Endothelial cell of umbilical vein (primary cell): ENCODE measurements at regions not wholly inside any gene's neighbourhood (a gene's known extent, or its start where the extent isn't known, plus 50 kb on each side); places are given as distances from the start of the nearest gene placed in this dataset.

Experiments used
- BruUV-seq: library from RNA; stranded (reverse); fragments of 400-500 nt; replicated peaks from 2 replicates; lab custom pipeline; 2021; lab: Mats Ljungman, UMichigan
- CTCF ChIA-PET: fragments of 300-600, 350-600 bp; sonication (Branson Sonifier 250); formaldehyde crosslinking; loops from one replicate; lab custom pipeline; 2021; ENCODE audit warnings: antibody characterized with exemption, inconsistent platforms; lab: Charles Lee
- POLR2A ChIA-PET: fragments of 300-600, 350-600 bp; sonication (Branson Sonifier 250); formaldehyde crosslinking; loops from one replicate; lab custom pipeline; 2021; ENCODE audit warnings: antibody characterized with exemption, inconsistent platforms; lab: Charles Lee
- DNase-seq: peaks from one replicate; pipeline ENCODE4 v3.0.0-alpha.2; 2011; ENCODE audit warnings: low read depth, low spot score
- FAIRE-seq: peaks from 2 replicates; lab custom pipeline; 2011; peaks lifted over from hg19 to GRCh38; lab: Jason Lieb, UNC
- H2AFZ ChIP-seq: 2 replicates; pipeline ENCODE4 v1.6.0; 2012; ENCODE audit warnings: low read depth, low read length, control low read depth, inconsistent platforms
- H3K27ac ChIP-seq: 2 replicates; pipeline ENCODE4 v1.5.1; 2011; ENCODE audit warnings: low read depth, mild to moderate bottlenecking, control low read depth, low read length, moderate library complexity; ENCODE audit not compliant: insufficient read depth
- H3K27me3 ChIP-seq, 2 experiments: 2 replicates each; pipeline versions ENCODE4 v1.6.0 to v1.6.1; 2011; ENCODE audit warnings: low read length in 2 of 2, mixed read lengths in 1 of 2; ENCODE audit not compliant: control insufficient read depth in 2 of 2, insufficient read depth in 2 of 2
- H3K36me3 ChIP-seq, 2 experiments: 2 replicates in 1 of 2; 3 replicates in 1 of 2; pipeline ENCODE4 v1.5.1; 2011; ENCODE audit warnings: low read length in 2 of 2, mild to moderate bottlenecking in 1 of 2, moderate library complexity in 1 of 2; ENCODE audit not compliant: control insufficient read depth in 2 of 2, insufficient read depth in 2 of 2; ENCODE audit errors: extremely low read depth in 1 of 2
- H3K4me1 ChIP-seq: 3 replicates; pipeline ENCODE4 v1.5.1; 2011; ENCODE audit warnings: mild to moderate bottlenecking, low read length; ENCODE audit not compliant: control insufficient read depth, insufficient read depth; ENCODE audit errors: extremely low read depth
- H3K4me2 ChIP-seq: 2 replicates; pipeline ENCODE4 v1.6.1; 2011; ENCODE audit warnings: low read length, control low read depth, mixed read lengths; ENCODE audit not compliant: insufficient read depth
- H3K4me3 ChIP-seq, 3 experiments: fragments of 200-600 bp in 1 of 3; sonication (generic), shearing (Covaris generic) in 1 of 3; replicated peaks in 1 of 3; 2 replicates each; pipeline ENCODE4 v1.5.1; 2011 to 2016; ENCODE audit warnings: control low read depth in 3 of 3, low read length in 3 of 3, mild to moderate bottlenecking in 2 of 3, inconsistent platforms in 1 of 3, low read depth in 1 of 3, moderate library complexity in 1 of 3; ENCODE audit not compliant: insufficient read depth in 1 of 3
- H3K79me2 ChIP-seq: 2 replicates; pipeline ENCODE4 v1.6.0; 2012; ENCODE audit warnings: low read length, inconsistent platforms; ENCODE audit not compliant: control insufficient read depth, insufficient read depth
- H3K9ac ChIP-seq: replicated peaks from 2 replicates; pipeline ENCODE3; 2011; ENCODE audit warnings: low read length, control low read depth; ENCODE audit not compliant: insufficient read depth; ENCODE audit errors: extremely low read depth
- H3K9me1 ChIP-seq: replicated peaks from 3 replicates; pipeline ENCODE4 v1.6.0; 2011; ENCODE audit warnings: mild to moderate bottlenecking, low read length; ENCODE audit not compliant: control insufficient read depth, insufficient read depth; ENCODE audit errors: extremely low read depth
- H3K9me3 ChIP-seq: replicated peaks from 2 replicates; pipeline ENCODE4 v1.5.1; 2012; ENCODE audit warnings: low read length, inconsistent platforms; ENCODE audit not compliant: control insufficient read depth, insufficient read depth
- H4K20me1 ChIP-seq: replicated peaks from 2 replicates; pipeline ENCODE3; 2011; ENCODE audit warnings: mild to moderate bottlenecking, low read length; ENCODE audit not compliant: control insufficient read depth, insufficient read depth; ENCODE audit errors: extremely low read depth
- FOS ChIP-seq: IDR thresholded peaks from 2 replicates; pipeline ENCODE4 v1.6.1; 2011; ENCODE audit warnings: mild to moderate bottlenecking, low read length, moderate library complexity, borderline replicate concordance; ENCODE audit not compliant: insufficient read depth
- GATA2 ChIP-seq: IDR thresholded peaks from 2 replicates; pipeline ENCODE4 v1.7.0; 2011; ENCODE audit warnings: low read depth, mild to moderate bottlenecking, moderate library complexity, mixed read lengths, low read length; ENCODE audit not compliant: insufficient read length, insufficient read depth
- JUN ChIP-seq: IDR thresholded peaks from 2 replicates; pipeline ENCODE4 v1.6.1; 2011; ENCODE audit warnings: borderline replicate concordance, low read depth; ENCODE audit not compliant: insufficient read length, insufficient read depth
- MYC ChIP-seq: IDR thresholded peaks from one replicate; pipeline ENCODE4 v1.6.1; 2011; ENCODE audit warnings: mild to moderate bottlenecking, low read depth, low read length
- POLR2A ChIP-seq: IDR thresholded peaks from 2 replicates; pipeline ENCODE4 v1.6.1; 2012; ENCODE audit warnings: low read depth, mild to moderate bottlenecking, control low read depth, low read length
- POLR2AphosphoS5 ChIP-seq: IDR thresholded peaks from 2 replicates; pipeline ENCODE4 v1.6.1; 2012; ENCODE audit warnings: low read depth, mild to moderate bottlenecking, control low read depth, low read length, moderate library complexity; ENCODE audit not compliant: insufficient read depth
- dilution Hi-C: fragments of 300-500 bp; cut with MboI; formaldehyde crosslinking; loops from one replicate; pipeline ENCODE4 v1.15.0; 2019; ENCODE audit warnings: low sequenced_read_pairs; ENCODE audit not compliant: extremely low pct_ligation_motif_present
- intact Hi-C: fragments of 100-400 bp; cut with micrococcal nuclease; formaldehyde crosslinking; loops from one replicate; pipeline ENCODE4 v1.10.0; 2022
- TF ChIP-seq, protein P1 (sequence below), 2 donors: IDR thresholded peaks; 1 replicate in 1 of 2; 2 replicates in 1 of 2; pipeline ENCODE4 v1.5.1; 2011; ENCODE audit warnings: low read length in 2 of 2, mild to moderate bottlenecking in 2 of 2, moderate library complexity in 2 of 2, control low read depth in 1 of 2, inconsistent platforms in 1 of 2, low read depth in 1 of 2; ENCODE audit not compliant: insufficient read depth in 1 of 2; ENCODE audit errors: extremely low read depth in 1 of 2
- TF ChIP-seq, protein P2 (sequence below): IDR thresholded peaks from 2 replicates; pipeline ENCODE4 v1.6.1; 2011; ENCODE audit not compliant: insufficient read depth, insufficient read length

DNA sequence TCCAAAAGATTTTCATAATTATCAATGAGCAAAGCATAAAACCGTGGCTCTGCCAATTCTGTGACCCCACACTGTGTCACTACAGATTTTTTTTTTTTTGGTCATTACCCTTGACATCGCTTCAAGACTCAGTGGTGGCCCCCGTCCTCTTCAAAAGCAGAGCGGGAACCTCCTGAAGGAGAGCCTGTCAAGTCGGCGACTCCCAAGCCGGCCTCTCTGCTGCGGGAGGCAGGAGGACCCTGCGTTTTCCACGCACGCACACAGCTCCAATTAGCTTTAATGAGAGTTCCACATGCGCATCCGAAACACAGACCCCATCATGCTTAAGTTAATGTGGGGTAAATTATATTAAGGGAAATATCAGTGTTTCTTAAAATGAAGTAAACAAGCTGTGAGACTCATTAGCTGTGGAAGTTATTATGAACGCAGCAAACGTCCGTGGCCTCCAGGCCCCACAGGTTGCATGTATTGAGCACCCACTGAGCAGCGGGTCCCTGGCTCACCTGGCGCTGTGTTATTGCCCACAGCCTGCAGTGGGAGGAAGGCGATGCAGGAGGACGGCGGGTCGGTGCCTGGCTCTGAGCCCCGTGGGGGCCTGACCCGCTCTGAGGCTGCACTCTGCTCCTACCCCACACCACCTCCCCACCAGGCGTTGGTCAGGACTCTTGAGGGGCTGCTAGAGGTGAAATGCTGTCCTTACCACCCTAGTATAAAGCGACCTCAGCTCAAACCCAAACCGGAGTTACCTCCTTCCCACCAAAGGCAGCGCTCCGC lies 181.0 kb upstream of the SALL3 start:
- CTCF ChIA-PET = no interaction called here
- BruUV-seq = no TSS peak
- POLR2A ChIA-PET = no interaction called here
- FAIRE-seq (no peak), DNase-seq (no peak)
- no peak overlapping the region for H2AFZ ChIP-seq
- TF ChIP-seq FOS = no peak
- TF ChIP-seq POLR2A = no peak
- TF ChIP-seq JUN = no peak
- TF ChIP-seq, protein P1, sequence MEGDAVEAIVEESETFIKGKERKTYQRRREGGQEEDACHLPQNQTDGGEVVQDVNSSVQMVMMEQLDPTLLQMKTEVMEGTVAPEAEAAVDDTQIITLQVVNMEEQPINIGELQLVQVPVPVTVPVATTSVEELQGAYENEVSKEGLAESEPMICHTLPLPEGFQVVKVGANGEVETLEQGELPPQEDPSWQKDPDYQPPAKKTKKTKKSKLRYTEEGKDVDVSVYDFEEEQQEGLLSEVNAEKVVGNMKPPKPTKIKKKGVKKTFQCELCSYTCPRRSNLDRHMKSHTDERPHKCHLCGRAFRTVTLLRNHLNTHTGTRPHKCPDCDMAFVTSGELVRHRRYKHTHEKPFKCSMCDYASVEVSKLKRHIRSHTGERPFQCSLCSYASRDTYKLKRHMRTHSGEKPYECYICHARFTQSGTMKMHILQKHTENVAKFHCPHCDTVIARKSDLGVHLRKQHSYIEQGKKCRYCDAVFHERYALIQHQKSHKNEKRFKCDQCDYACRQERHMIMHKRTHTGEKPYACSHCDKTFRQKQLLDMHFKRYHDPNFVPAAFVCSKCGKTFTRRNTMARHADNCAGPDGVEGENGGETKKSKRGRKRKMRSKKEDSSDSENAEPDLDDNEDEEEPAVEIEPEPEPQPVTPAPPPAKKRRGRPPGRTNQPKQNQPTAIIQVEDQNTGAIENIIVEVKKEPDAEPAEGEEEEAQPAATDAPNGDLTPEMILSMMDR (IDR thresholded peaks at IDR 0.05; ENCODE audit: extremely low read depth in 1 of 2, insufficient read depth in 1 of 2, low read depth in 1 of 2, low read length in 2 of 2) = no peak
- no peak for TF ChIP-seq GATA2
- no peak for TF ChIP-seq POLR2AphosphoS5
- TF ChIP-seq MYC = no peak
- TF ChIP-seq, protein P2, sequence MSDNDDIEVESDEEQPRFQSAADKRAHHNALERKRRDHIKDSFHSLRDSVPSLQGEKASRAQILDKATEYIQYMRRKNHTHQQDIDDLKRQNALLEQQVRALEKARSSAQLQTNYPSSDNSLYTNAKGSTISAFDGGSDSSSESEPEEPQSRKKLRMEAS = no peak
- no peak overlapping the region for H3K9ac ChIP-seq
- H3K27ac ChIP-seq = no peak overlapping the region
- no peaks in the 10 kb centered on the region for H3K9me1 ChIP-seq
- intact Hi-C loops = no loop called here
- H3K4me1 ChIP-seq = no peaks in the 10 kb centered on the region
- H3K4me3 ChIP-seq = no peak overlapping the region
- peaks cover 6% of the 10 kb centered on the region for H3K9me3 ChIP-seq
- H3K4me2 ChIP-seq = no peak overlapping the region
- H3K36me3 ChIP-seq = no peaks in the 10 kb centered on the region
- dilution Hi-C loops = no loop called here
- no peaks in the 10 kb centered on the region for H3K27me3 ChIP-seq
- H3K79me2 ChIP-seq = no peaks in the 10 kb centered on the region
- no peaks in the 10 kb centered on the region for H4K20me1 ChIP-seq
